ENCODE measurements at regions not wholly inside any gene's neighbourhood (a gene's known extent, or its start where the extent isn't known, plus 50 kb on each side); places are given as distances from the start of the nearest gene placed in this dataset.
"Not testable (repeated sequence)": the region's sequence is repeated elsewhere in the genome, so short reads cannot be mapped to it uniquely, and the experiment has no call there.

- no peak for DNase-seq (ENCODE audit: low read depth in 1 of 2, low spot score in 1 of 2)
These were observed 244.2 kb upstream of the FOXK1 start for GRCh38 chr7:4437916-4438315.

DNA sequence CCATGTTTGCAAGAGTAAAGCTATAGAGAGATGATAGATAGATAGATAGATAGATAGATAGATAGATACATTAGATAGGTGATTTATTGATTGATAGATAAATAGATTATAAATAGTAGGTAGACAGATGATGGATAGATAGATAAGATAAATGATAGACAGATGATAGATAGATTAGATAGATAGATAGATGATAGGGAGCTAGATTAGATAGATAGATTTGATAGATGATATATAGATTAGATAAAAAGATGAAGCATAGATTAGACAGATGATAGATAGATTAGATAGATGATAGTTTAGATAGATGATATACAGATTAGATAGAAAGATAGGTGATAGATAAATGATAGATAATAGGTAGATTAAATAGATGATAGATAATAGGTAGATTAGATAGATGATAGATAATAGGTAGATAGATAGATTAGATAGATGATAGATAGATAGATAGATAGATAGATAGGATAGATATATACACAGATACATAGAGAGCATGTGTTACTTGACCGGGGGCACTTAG is 243.3 kb upstream of the FOXK1 start:
- no peak for DNase-seq (ENCODE audit: low read depth in 1 of 2, low spot score in 1 of 2)

- no peak for DNase-seq (ENCODE audit: low read depth in 1 of 2, low spot score in 1 of 2)
These were observed 242.7 kb upstream of the FOXK1 start for GRCh38 chr7:4439444-4439843.

- DNase-seq (ENCODE audit: low read depth in 1 of 2, low spot score in 1 of 2): no peak
These were observed 238.0 kb upstream of the FOXK1 start for GRCh38 chr7:4444106-4444505.

- no peak for DNase-seq (ENCODE audit: low read depth in 1 of 2, low spot score in 1 of 2)
These were observed 236.3 kb upstream of the FOXK1 start for GRCh38 chr7:4445777-4446176.

DNA sequence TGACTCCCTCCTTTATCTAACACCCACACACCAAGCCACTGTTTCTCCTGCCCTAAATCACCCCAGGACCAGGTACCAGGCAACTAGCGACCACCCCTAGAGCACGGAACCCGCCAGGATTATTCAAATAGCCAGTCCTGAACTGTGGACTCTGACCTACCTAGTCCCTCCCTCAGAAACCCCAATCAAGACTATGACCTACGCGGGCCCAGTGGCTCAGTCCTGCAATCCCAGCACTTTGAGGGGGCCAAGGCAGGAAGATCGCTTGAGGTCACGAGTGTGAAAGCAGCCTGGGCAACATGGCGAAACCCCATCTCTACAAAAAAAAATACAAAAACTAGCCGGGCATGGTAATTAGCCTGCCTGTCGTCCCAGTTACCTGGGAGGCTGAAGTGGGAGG is 232.8 kb upstream of the FOXK1 start:
- no peak for DNase-seq (ENCODE audit: low read depth in 1 of 2, low spot score in 1 of 2)

GRCh38 chr7:4450483-4450882 is 231.6 kb upstream of the FOXK1 start:
- DNase-seq (ENCODE audit: low read depth in 1 of 2, low spot score in 1 of 2): no peak

DNA sequence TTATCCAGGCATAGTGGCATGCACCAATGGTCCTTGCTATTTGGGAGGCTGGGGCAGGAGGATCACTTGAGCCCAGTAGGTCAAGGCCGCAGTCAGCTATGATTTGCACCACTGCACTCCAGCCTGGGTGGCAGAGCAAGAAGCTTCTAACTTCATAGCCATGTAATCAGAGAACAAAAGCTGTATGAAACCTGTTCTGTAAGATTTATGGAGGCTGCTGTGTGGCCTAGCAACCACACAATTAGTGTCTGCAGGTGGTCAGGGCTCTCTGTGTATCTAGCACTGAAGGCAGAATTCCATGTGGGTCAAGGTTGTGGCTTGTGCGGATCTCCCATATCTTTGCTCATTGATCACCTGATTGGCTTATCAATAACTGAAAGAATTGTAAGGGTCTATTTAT is 221.5 kb upstream of the FOXK1 start:
- DNase-seq (ENCODE audit: low read depth in 1 of 2, low spot score in 1 of 2): no peak

- DNase-seq (ENCODE audit: low read depth in 1 of 2, low spot score in 1 of 2): no peak
These were observed 220.6 kb upstream of the FOXK1 start for GRCh38 chr7:4461531-4461930.

DNA sequence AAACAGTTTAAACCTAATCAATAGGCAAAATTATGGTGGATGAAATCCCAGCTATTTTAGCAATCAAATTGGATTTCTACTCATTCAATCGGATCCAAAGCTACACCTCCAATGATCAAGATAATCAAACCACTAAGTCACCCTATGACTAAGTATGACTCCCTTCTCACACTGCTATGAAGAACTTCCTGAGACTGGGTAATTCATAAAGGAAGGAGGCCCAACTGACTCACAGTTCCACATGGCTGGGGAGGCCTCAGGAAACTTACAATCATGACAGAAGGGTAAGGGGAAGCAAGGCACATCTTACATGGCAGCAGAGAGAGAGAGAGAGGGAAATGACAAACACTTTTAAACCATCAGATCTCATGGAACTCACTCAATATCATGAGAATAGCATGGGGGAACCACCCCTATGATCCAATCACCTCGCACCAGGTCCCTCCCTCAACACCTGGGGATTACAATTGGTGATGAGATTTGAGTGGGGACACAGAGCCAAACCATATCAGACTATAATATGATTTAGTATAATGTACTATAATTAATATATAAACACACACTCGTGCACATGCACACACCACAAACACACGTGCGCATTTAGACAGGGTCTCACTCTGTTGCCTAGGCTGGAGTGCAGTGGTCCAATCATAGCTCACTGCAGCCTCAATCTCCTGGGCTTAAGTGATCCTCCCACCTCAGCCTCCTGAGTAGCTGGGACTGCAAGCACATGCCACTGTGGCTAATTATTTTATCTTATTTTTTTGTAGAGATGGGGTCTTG is 213.6 kb upstream of the FOXK1 start:
- DNase-seq (ENCODE audit: low read depth in 1 of 2, low spot score in 1 of 2): no peak

DNA sequence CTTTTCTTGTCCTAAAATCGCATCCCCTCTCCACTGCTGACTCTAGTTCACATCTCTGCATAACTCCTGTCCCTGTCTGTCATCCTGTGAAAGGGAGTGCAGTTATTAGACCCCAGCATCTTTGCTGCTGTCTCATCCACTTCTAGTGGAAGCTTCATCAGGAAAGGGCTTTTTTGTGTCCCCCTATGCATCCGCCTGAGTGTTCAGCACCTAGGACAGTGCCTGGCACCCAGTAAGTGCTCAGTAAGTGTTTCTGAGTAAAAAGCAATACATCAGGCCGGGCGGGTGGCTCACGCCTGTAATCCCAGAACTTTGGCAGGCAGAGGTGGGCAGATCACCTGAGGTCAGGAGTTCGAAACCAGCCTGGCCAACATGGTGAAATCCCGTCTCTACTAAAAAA is 211.8 kb upstream of the FOXK1 start:
- no peak for DNase-seq (ENCODE audit: low read depth in 1 of 2, low spot score in 1 of 2)

DNA sequence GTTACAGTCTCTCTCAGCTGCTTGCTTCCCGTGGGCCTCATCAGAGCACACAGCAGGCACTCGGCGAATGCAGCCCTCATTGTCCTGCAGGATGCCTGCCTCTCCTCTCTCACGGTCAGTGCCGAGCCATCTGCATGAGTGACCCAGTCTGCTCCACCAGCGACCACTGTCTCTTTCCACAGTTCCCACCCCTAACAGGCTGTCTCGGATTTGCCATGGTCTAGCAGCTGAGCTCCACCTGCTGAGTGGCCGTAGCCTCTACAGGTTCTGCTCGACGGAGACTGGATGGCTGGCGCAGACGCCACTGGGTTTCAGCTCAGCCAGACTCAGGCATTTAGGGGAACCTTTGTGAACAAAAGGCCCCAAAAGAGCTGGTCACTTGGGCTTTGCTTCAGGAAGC is 209.4 kb upstream of the FOXK1 start:
- DNase-seq (ENCODE audit: low read depth in 1 of 2, low spot score in 1 of 2): no peak

DNA sequence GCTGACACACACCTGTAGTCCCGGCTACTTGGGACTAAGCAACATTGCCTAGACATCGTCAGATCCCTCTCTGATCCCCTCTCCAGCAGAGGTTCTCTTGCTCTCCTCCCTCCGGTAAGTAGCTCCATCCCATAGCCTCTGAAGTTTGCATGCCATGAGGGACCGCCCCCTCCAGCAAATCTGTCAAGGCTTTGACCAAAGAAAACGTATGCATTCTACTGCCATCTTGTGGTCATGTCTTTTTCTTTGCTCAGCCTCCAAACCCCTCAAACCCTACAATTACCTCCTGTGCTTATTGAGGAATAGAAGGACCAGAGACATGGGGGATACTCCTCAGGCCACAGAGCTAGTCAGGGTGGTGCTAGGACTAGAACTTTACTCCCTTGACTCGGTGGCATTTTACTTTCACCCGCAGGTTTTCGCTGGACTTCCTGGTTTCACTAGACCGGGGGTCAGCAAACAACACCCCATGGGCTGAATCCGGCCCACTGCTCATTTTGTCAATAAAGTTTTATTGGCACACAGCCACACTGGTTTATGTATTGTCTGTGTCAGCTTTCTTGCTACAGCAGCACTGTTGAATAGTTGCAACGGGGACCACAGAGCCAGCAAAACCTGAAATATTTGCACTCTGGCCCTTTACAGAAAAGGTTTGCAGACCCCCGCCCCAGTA is 202.6 kb upstream of the FOXK1 start:
- DNase-seq (ENCODE audit: low read depth in 1 of 2, low spot score in 1 of 2): no peak

DNA sequence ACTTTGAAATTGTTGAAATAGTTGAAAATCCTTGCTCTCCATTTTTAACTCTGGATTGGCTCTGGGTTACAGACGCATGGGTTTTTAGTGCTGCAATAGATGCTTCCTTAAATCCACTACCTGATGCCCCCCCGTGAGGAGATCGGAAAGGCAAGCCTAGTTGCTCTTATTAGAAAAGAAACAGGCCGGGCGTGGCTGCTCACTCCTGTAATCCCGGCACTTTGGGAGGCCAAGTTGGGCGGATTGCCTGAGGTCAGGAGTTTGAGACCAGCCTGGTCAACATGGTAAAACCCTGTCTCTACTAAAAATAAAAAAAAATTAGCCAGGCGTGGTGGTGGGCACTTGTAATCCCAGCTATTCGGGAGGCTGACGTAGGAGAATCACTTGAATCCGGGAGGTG is 202.0 kb upstream of the FOXK1 start:
- DNase-seq (ENCODE audit: low read depth in 1 of 2, low spot score in 1 of 2): not testable (repeated sequence)

DNA sequence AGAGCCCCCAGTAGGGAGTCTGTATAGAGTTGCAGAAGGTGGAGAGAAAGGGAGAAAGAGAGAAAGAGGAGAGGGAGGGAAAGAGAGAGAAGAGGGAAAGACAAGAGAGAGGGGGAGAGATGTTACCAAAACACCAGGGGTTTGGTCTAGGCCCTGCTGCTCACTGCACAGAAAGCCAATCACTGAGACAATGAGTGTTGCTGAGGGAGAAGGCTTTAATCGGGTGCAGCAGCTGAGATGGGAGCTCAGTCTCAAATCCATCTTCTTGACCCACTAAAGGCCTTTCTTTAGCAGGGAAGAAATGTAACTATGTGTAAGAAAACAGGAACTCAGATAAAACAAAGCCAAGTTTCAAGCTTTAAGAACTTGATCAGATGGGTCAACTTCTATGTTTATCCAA is 198.2 kb upstream of the FOXK1 start:
- DNase-seq (ENCODE audit: low read depth in 1 of 2, low spot score in 1 of 2): no peak

DNA sequence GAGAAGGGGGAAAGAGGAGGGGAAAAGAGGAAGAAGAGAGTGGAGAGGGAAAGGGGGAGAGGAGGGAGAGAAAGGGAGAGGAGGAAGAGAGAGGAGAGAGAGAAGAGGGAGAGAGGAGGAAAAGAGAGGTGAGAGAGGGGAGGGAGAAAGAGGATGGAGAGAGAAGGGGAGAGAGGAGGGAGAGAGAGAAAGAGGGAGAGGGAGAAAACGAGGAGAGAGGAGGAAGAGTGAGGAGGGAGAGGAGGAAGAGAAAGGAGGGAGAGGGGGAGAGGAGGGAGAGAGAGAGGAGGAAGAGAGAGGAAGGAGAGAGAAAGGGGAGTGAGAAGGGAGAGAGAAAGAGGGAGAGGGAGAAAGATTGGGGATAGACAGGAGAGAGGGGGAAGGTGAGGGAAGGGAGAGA is 197.6 kb upstream of the FOXK1 start:
- DNase-seq (ENCODE audit: low read depth in 1 of 2, low spot score in 1 of 2): no peak

DNA sequence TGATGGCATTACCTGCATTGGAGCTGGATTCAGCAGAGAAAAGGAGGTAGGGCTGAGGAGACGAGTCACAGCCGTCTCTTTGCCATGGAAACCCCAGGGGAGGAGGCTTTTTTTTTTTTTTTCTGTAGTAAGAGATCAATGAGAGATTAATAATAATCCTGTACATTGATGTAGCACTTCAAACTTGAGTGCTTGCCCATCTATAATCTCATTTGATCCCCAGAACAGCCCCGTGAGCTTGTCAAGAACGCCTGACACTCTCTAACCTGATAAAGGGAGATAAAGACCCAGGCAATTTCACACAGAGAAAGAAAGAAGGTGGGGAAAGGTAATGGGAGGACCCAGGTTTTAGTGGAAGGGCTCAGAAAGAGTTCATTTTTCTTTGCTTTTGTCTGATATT is 195.2 kb upstream of the FOXK1 start:
- no peak for DNase-seq (ENCODE audit: low read depth in 1 of 2, low spot score in 1 of 2)

DNA sequence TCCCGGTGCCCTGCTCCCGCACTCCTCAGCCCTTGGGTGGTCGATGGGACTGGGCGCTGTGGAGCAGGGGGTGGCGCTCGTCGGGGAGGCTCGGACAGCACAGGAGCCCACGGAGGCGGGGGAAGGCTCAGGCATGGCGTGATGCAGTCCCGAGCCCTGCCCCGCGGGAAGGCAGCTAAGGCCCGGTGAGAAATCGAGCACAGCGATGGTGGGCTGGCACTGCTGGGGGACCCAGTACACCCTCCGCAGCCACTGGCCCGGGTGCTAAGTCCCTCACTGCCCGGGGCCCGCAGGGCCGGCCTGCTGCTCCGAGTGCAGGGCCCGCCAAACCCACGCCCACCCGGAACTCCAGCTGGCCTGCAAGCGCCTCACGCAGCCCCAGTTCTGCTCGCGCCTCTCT is 185.2 kb upstream of the FOXK1 start:
- DNase-seq (ENCODE audit: low read depth in 1 of 2, low spot score in 1 of 2): not testable (repeated sequence)

DNA sequence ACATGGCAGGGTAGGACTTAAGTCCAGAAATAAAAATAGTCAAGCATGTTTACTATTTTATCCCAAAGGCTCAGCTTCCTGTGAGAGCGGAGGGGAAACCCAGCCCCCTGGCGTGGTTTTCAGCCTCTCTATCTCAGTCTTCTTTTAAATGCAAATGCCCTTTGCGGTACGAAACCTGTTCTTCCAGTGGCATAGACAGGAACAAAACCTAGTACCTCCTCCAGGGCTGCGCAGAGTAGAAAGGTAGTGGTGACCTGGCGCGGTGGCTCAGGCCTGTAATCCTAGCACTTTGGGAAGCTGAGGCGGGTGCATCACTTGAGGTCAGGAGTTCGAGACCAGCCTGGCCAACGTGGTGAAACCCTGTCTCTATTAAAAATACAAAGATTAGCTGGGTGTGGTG is 181.3 kb upstream of the FOXK1 start:
- DNase-seq (ENCODE audit: low read depth in 1 of 2, low spot score in 1 of 2): no peak

DNA sequence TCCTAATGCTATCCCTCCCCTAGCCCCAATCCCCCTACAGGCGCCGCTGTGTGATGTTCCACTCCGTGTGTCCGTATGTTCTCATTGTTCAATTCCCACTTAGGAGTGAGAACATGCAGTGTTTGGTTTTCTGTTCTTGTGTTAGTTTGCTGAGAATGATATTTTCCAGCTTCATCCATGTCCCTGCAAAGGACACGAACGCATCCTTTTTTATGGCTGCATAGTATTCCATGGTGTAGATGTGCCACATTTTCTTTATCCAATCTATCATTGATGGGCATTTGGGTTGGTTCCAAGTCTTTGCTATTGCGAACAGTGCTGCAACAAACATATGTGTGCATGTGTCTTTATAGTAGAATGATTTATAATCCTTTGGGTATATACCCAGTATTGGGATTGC is 174.2 kb upstream of the FOXK1 start:
- DNase-seq (ENCODE audit: low read depth in 1 of 2, low spot score in 1 of 2): not testable (repeated sequence)

- no peak for DNase-seq (ENCODE audit: low read depth in 1 of 2, low spot score in 1 of 2)
These were observed 168.6 kb upstream of the FOXK1 start for GRCh38 chr7:4513450-4513849.

DNA sequence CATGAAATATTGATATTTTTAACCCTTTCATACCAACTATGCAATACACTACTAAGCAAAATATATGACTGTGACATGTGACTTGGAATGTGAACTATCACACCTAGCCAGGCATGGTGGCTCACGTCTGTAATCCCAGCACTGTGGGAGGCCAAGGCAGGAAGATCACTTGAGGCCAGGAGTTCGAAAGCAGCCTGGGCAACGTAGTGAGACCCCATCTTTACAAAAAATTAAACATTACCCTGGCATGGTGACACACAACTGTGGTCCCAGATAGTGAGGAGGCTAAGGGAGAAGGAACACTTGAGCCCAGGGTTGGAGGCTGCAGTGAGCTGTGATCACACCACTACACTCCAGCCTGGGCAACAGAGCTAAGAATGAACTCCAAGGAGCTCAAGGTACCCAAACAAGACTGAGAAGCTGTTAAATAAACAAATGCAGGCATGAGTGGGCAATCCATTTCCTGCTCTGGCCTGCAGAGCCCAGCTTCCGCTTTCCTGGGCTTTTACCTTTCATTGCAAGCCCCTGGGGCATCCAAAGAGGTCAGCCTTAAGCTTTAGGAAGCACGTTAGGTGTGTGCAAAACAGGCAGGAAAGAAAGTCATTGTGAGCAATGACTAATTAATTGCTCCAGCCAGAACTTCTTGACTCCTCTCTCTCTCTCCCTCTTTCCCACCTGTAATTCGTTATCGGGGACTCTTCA is 162.1 kb upstream of the FOXK1 start:
- DNase-seq (ENCODE audit: low read depth in 1 of 2, low spot score in 1 of 2): no peak
